ENCODE measurements at regions not wholly inside any gene's neighbourhood (a gene's known extent, or its start where the extent isn't known, plus 50 kb on each side); places are given as distances from the start of the nearest gene placed in this dataset.

DNA sequence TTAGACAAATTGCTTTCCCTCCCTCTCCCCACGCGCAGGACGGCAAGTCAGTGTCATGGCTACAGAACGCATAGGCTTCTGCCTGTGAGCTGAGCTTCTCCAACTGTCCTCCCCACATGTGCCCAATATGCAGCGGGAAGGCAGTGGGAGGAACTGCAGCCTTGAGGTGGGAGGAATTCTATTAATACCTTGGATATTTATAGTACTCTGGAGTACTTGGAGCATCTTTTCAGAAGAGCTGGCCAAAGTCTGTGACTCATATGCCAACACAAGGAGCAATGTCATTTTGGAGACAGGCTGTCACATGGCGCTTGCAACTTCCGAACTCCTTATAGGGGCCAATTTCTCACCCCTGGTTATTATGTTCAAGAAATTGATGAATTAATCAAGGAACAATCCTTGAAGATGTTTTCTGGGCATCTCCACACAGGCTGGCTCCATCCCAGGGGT is 245.0 kb upstream of the SERP2 start:
- in situ Hi-C loops (cut with MboI; ENCODE audit: low sequenced_read_pairs in 4 of 4) = no loop called here
- ATAC-seq (peak; percentile 99), DNase-seq (peak; percentile 72 to 89)
- Histone ChIP-seq H3K27ac (peak overlapping the region; percentile 84 to 86 (median 85)), H3K4me1 (peaks cover 22% of the 10 kb centered on the region in 2 donors), H3K36me3 (no peaks in the 10 kb centered on the region), H3K27me3 (no peaks in the 10 kb centered on the region), H3K9me3 (peaks cover 0 to 4% (median 0%) of the 10 kb centered on the region in 3 donors), H3K4me3 (no peak overlapping the region)
- intact Hi-C loops (cut with DNase I; ENCODE audit: low total_unique reads) = loop anchor here (5.0 kb wide), 1 partner anchor 76 kb away; no protein-coding TSS in a partner anchor
- TF ChIP-seq, protein P1, sequence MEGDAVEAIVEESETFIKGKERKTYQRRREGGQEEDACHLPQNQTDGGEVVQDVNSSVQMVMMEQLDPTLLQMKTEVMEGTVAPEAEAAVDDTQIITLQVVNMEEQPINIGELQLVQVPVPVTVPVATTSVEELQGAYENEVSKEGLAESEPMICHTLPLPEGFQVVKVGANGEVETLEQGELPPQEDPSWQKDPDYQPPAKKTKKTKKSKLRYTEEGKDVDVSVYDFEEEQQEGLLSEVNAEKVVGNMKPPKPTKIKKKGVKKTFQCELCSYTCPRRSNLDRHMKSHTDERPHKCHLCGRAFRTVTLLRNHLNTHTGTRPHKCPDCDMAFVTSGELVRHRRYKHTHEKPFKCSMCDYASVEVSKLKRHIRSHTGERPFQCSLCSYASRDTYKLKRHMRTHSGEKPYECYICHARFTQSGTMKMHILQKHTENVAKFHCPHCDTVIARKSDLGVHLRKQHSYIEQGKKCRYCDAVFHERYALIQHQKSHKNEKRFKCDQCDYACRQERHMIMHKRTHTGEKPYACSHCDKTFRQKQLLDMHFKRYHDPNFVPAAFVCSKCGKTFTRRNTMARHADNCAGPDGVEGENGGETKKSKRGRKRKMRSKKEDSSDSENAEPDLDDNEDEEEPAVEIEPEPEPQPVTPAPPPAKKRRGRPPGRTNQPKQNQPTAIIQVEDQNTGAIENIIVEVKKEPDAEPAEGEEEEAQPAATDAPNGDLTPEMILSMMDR (IDR thresholded peaks at IDR 0.05 in 4 of 5, conservative IDR thresholded peaks at IDR 0.05 in 1 of 5) = peak; percentile 36 to 53 (median 41)
- no peak for TF ChIP-seq POLR2A (IDR thresholded peaks at IDR 0.05)

DNA sequence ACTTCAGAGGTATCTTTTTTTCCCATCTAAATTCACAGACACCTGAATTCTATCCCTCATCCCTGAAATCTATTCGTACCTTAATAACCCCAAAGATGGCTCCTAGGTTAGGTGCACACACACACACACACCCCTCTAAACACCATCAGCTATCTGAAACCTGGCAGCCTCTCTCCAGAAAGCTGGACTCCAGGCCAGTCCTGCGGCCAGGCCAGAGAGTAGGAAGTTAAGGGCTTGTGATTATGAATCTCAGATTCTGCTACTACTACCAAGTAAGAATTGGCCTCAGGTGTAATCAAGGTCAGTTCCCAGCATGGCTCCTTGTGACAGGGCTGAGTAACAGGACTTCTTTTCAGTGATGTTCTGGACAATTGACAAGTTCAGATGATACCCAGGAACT is 244.2 kb upstream of the SERP2 start:
- Histone ChIP-seq H3K27ac (peak overlapping the region; percentile 84 to 86 (median 85)), H3K9me3 (no peaks in the 10 kb centered on the region), H3K36me3 (no peaks in the 10 kb centered on the region), H3K4me1 (peaks cover 22% of the 10 kb centered on the region in 2 donors), H3K4me3 (no peak overlapping the region), H3K27me3 (no peaks in the 10 kb centered on the region)
- TF ChIP-seq, protein P1 (IDR thresholded peaks at IDR 0.05 in 4 of 5, conservative IDR thresholded peaks at IDR 0.05 in 1 of 5) = no peak
- no peak for TF ChIP-seq POLR2A (IDR thresholded peaks at IDR 0.05)
- DNase-seq (peak in 1 of 2 donors; percentile 52), ATAC-seq (peak; percentile 26 to 50)
- intact Hi-C loops (cut with DNase I; ENCODE audit: low total_unique reads) = loop anchor here (5.0 kb wide), 1 partner anchor 77 kb away; no protein-coding TSS in a partner anchor
- in situ Hi-C loops (cut with MboI; ENCODE audit: low sequenced_read_pairs in 4 of 4) = no loop called here

DNA sequence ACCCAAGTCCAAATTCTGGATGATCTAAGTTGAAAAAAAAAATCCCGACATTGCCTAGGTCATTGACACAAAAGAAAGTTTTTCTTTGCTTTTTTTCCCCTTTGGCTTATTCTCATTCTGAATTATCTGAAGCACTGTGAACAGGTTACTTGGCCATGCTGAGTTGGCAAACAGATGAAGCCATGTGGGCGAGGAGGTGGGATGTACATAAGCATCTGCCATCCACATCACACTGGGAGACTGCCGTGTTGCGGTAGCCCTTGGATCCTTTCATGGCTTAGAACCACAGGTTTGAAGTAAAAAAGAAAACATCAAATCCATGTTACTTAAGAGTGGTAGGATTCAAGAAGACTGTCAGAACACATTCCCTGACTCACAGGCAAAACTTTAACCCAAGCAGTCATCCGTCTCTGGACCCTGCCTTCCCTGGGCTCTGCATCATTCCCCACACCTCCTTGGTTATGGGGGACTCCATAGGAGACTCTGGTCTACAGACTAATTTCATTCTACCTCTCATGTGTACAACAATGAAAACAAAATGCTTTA is 242.5 kb upstream of the SERP2 start:
- intact Hi-C loops (cut with DNase I; ENCODE audit: low total_unique reads) = no loop called here
- ATAC-seq = no peak
- in situ Hi-C loops (cut with MboI; ENCODE audit: low sequenced_read_pairs in 4 of 4) = no loop called here
- Histone ChIP-seq H3K9me3 (no peaks in the 10 kb centered on the region), H3K36me3 (no peaks in the 10 kb centered on the region), H3K4me1 (peaks cover 22% of the 10 kb centered on the region in 2 donors), H3K27ac (no peak overlapping the region), H3K27me3 (no peaks in the 10 kb centered on the region), H3K4me3 (no peak overlapping the region)
- TF ChIP-seq, protein P1 (IDR thresholded peaks at IDR 0.05 in 4 of 5, conservative IDR thresholded peaks at IDR 0.05 in 1 of 5) = no peak
- TF ChIP-seq POLR2A (IDR thresholded peaks at IDR 0.05) = no peak
- no peak for DNase-seq

DNA sequence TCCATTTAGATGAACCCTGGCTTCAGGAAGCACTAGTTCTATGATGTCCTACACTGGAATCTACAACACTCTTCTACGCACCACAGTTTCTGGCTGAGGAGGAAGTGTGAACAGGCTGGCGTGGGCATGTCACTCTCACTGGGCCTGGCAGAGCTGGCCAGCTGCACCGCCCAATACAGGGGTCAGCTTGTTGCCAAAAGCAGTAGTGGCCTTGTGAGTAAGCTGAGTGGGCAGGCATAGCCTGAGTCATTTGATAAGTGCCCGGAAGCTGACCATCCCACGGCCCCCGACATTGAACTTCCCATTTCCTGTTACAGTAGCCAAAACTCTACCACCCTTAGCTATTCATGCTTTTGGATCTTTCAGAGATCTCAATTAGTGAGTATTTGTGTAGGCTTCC is 240.9 kb upstream of the SERP2 start:
- Histone ChIP-seq H3K36me3 (no peaks in the 10 kb centered on the region), H3K4me3 (no peak overlapping the region), H3K4me1 (peaks cover 22% of the 10 kb centered on the region in 2 donors), H3K27ac (peak overlapping the region; percentile 46 to 55 (median 50)), H3K27me3 (no peaks in the 10 kb centered on the region), H3K9me3 (no peaks in the 10 kb centered on the region)
- ATAC-seq (peak in 1 of 2 donors; percentile 4), DNase-seq (peak in 1 of 2 donors; percentile 67)
- in situ Hi-C loops (cut with MboI; ENCODE audit: low sequenced_read_pairs in 4 of 4) = no loop called here
- TF ChIP-seq, protein P1 (IDR thresholded peaks at IDR 0.05 in 4 of 5, conservative IDR thresholded peaks at IDR 0.05 in 1 of 5) = no peak
- no peak for TF ChIP-seq POLR2A (IDR thresholded peaks at IDR 0.05)
- intact Hi-C loops (cut with DNase I; ENCODE audit: low total_unique reads) = no loop called here
